ENCODE measurements at regions not wholly inside any gene's neighbourhood (a gene's known extent, or its start where the extent isn't known, plus 50 kb on each side); places are given as distances from the start of the nearest gene placed in this dataset.

GRCh38 chr4:81664079-81664478 lies 192.4 kb upstream of the RASGEF1B start:
- Histone ChIP-seq H3K4me1 (no peaks in the 10 kb centered on the region), H3K27me3 (no peaks in the 10 kb centered on the region), H3K36me3 (no peaks in the 10 kb centered on the region), H3K9me3 (no peaks in the 10 kb centered on the region), H3K4me3 (no peak overlapping the region), H3K27ac (no peak overlapping the region)
- TF ChIP-seq POLR2AphosphoS5 (IDR thresholded peaks at IDR 0.05), result no peak
- TF ChIP-seq POLR2A (IDR thresholded peaks at IDR 0.05), result no peak
- no peak for TF ChIP-seq EP300 (IDR thresholded peaks at IDR 0.05; ENCODE audit: low read depth)
- TF ChIP-seq CTCF (IDR thresholded peaks at IDR 0.05), result no peak
- 74 to 83% methylated on average over 4 of the region's 4 CpGs for WGBS, 2 donors (ENCODE audit: low coverage in 1 of 2)
- no peak for DNase-seq
- intact Hi-C loops (cut with DNase I; ENCODE audit: low total_unique reads), result no loop called here
- in situ Hi-C loops (cut with MboI; ENCODE audit: low pct_ligation_motif_present in 1 of 4, low pct_unique_long_range_greater_than_20kb in 1 of 4, low sequenced_read_pairs in 3 of 4), result no loop called here

GRCh38 chr4:81663368-81663767 lies 191.7 kb upstream of the RASGEF1B start:
- Histone ChIP-seq H3K36me3 (no peaks in the 10 kb centered on the region), H3K4me3 (no peak overlapping the region), H3K9me3 (no peaks in the 10 kb centered on the region), H3K4me1 (no peaks in the 10 kb centered on the region), H3K27me3 (no peaks in the 10 kb centered on the region), H3K27ac (no peak overlapping the region)
- intact Hi-C loops (cut with DNase I; ENCODE audit: low total_unique reads) (no loop called here), in situ Hi-C loops (cut with MboI; ENCODE audit: low pct_ligation_motif_present in 1 of 4, low pct_unique_long_range_greater_than_20kb in 1 of 4, low sequenced_read_pairs in 3 of 4) (no loop called here)
- WGBS, 2 donors (ENCODE audit: low coverage in 1 of 2), result 77 to 94% methylated on average over 2 of the region's 2 CpGs
- no peak for DNase-seq
- TF ChIP-seq POLR2AphosphoS5 (IDR thresholded peaks at IDR 0.05) (no peak), CTCF (IDR thresholded peaks at IDR 0.05) (no peak), POLR2A (IDR thresholded peaks at IDR 0.05) (no peak), EP300 (IDR thresholded peaks at IDR 0.05; ENCODE audit: low read depth) (no peak)

GRCh38 chr4:81659051-81659450 lies 187.3 kb upstream of the RASGEF1B start:
- Histone ChIP-seq H3K9me3 (no peaks in the 10 kb centered on the region), H3K36me3 (no peaks in the 10 kb centered on the region), H3K4me1 (no peaks in the 10 kb centered on the region), H3K27ac (no peak overlapping the region), H3K4me3 (no peak overlapping the region), H3K27me3 (no peaks in the 10 kb centered on the region)
- in situ Hi-C loops (cut with MboI; ENCODE audit: low pct_ligation_motif_present in 1 of 4, low pct_unique_long_range_greater_than_20kb in 1 of 4, low sequenced_read_pairs in 3 of 4), result no loop called here
- DNase-seq, result no peak
- TF ChIP-seq CTCF (IDR thresholded peaks at IDR 0.05) (no peak), POLR2A (IDR thresholded peaks at IDR 0.05) (no peak), EP300 (IDR thresholded peaks at IDR 0.05; ENCODE audit: low read depth) (no peak), POLR2AphosphoS5 (IDR thresholded peaks at IDR 0.05) (no peak)
- intact Hi-C loops (cut with DNase I; ENCODE audit: low total_unique reads), result no loop called here

GRCh38 chr4:81652069-81652478 lies 180.4 kb upstream of the RASGEF1B start:
- Histone ChIP-seq H3K4me3 (no peak overlapping the region), H3K27ac (no peak overlapping the region), H3K4me1 (peaks cover 0 to 7% (median 0%) of the 10 kb centered on the region in 4 donors), H3K9me3 (no peaks in the 10 kb centered on the region), H3K27me3 (no peaks in the 10 kb centered on the region), H3K36me3 (no peaks in the 10 kb centered on the region)
- TF ChIP-seq EP300 (IDR thresholded peaks at IDR 0.05; ENCODE audit: low read depth), result no peak
- no peak for TF ChIP-seq POLR2AphosphoS5 (IDR thresholded peaks at IDR 0.05)
- no peak for TF ChIP-seq CTCF (IDR thresholded peaks at IDR 0.05)
- no peak for TF ChIP-seq POLR2A (IDR thresholded peaks at IDR 0.05)
- WGBS, 2 donors (ENCODE audit: low coverage in 1 of 2), result 63 to 80% methylated on average over 1 to 2 of the region's 2 CpGs
- in situ Hi-C loops (cut with MboI; ENCODE audit: low pct_ligation_motif_present in 1 of 4, low pct_unique_long_range_greater_than_20kb in 1 of 4, low sequenced_read_pairs in 3 of 4), result no loop called here
- DNase-seq, result no peak
- intact Hi-C loops (cut with DNase I; ENCODE audit: low total_unique reads), result no loop called here

Measured in transverse colon (tissue), 4 donors.